ENCODE measurements at regions not wholly inside any gene's neighbourhood (a gene's known extent, or its start where the extent isn't known, plus 50 kb on each side); places are given as distances from the start of the nearest gene placed in this dataset.

DNA sequence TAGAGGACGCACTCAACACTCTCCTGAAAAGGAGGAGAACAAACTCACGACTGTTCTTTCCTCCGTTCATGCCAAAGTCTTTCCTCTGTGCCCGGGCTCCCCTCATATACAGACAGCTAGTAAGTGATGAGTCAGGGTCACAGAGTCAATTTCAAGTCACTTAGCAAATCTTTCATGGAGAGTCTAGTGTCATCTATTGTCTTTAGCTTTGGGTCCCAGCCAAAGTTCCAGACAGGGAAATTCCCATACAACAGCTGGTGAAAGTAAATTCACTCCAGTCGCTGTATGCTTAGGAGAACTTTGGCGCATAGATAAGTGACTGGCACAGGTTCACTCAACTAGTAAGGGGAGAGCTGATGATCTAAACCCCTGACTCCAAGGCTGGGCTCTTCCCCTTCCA lies 226.5 kb downstream of the MID1 start:
- TF ChIP-seq CTCF (IDR thresholded peaks at IDR 0.05) (no peak), POLR2AphosphoS5 (IDR thresholded peaks at IDR 0.05) (no peak), POLR2A (IDR thresholded peaks at IDR 0.05) (no peak)

All from sigmoid colon (tissue), 4 donors.